Esophagus squamous epithelium (tissue), 5 donors: ENCODE measurements at regions not wholly inside any gene's neighbourhood (a gene's known extent, or its start where the extent isn't known, plus 50 kb on each side); places are given as distances from the start of the nearest gene placed in this dataset.

Experiments used
- DNase-seq: peaks from one replicate; lab custom pipeline; 2025; lab: John Stamatoyannopoulos, UW
- H3K27ac ChIP-seq, 4 donors: fragments of 200-600 bp; sonication (generic); one replicate each; pipeline ENCODE4 v1.5.1; 2016 to 2019; ENCODE audit warnings: mild to moderate bottlenecking in 1 of 4
- H3K27me3 ChIP-seq, 4 donors: fragments of 200-600 bp; sonication (generic); 1 replicate in 3 of 4; 2 replicates in 1 of 4; pipeline versions ENCODE4 v1.5.1 to v1.6.0; 2017 to 2021; ENCODE audit warnings: antibody characterized with exemption in 1 of 4
- H3K36me3 ChIP-seq, 3 donors: fragments of 200-600 bp; sonication (generic); one replicate each; pipeline ENCODE4 v1.5.1; 2016 to 2019
- H3K4me1 ChIP-seq, 3 donors: fragments of 200-600 bp; sonication (generic); one replicate each; pipeline ENCODE4 v1.5.1; 2017 to 2019
- H3K4me3 ChIP-seq, 4 donors: fragments of 200-600 bp; sonication (generic); 1 replicate in 3 of 4; 2 replicates in 1 of 4; pipeline ENCODE4 v1.5.1; 2016 to 2019; ENCODE audit warnings: mild to moderate bottlenecking in 2 of 4, moderate library complexity in 1 of 4
- H3K9me3 ChIP-seq, 3 donors: fragments of 200-600 bp; sonication (generic); one replicate each; pipeline ENCODE4 v1.5.1; 2016 to 2019
- CTCF ChIP-seq, 6 experiments: fragments of 450-650 bp in 4 of 6; fragments of 200-600 bp in 2 of 6; sonication (generic) in 2 of 6; IDR thresholded peaks; one replicate each; pipeline ENCODE4 v1.5.1; 2016 to 2019; ENCODE audit warnings: antibody characterized with exemption in 6 of 6, mild to moderate bottlenecking in 4 of 6, moderate library complexity in 4 of 6
- POLR2A ChIP-seq, 4 donors: fragments of 450-650 bp; IDR thresholded peaks; one replicate each; pipeline ENCODE4 v1.6.1; 2017; ENCODE audit warnings: antibody characterized with exemption in 4 of 4, mild to moderate bottlenecking in 4 of 4, moderate library complexity in 3 of 4
- WGBS, 2 donors: methylation state at CpG; one replicate each; pipeline ENCODE4 v1.1.5; 2018; 5-methylcytosine and 5-hydroxymethylcytosine counted together
- intact Hi-C: fragments of 100-400 bp; cut with DNase I; formaldehyde crosslinking; loops from one replicate; pipeline ENCODE4 v1.15.0; 2022
- donor health status: DM: yes; HTN: yes; CAD: no.

GRCh38 chr2:21818212-21818795 lies 694.5 kb downstream of the TDRD15 start:
- Histone ChIP-seq H3K27me3 (no peaks in the 10 kb centered on the region), H3K4me3 (no peak overlapping the region), H3K9me3 (no peaks in the 10 kb centered on the region), H3K27ac (no peak overlapping the region), H3K4me1 (no peaks in the 10 kb centered on the region), H3K36me3 (no peaks in the 10 kb centered on the region)
- no peak for TF ChIP-seq CTCF (IDR thresholded peaks at IDR 0.05)
- no peak for TF ChIP-seq POLR2A (IDR thresholded peaks at IDR 0.05)
- WGBS, 2 donors, result 51 to 63% methylated on average over 6 to 7 of the region's 7 CpGs
- no peak for DNase-seq
- intact Hi-C loops, result no loop called here

GRCh38 chr2:21819454-21819853 lies 695.7 kb downstream of the TDRD15 start:
- intact Hi-C loops, result no loop called here
- H3K4me3 ChIP-seq, result no peak overlapping the region
- no peaks in the 10 kb centered on the region for H3K36me3 ChIP-seq
- DNase-seq, result no peak
- H3K27me3 ChIP-seq, result no peaks in the 10 kb centered on the region
- 76 to 88% methylated on average over 1 to 2 of the region's 2 CpGs for WGBS, 2 donors
- no peak overlapping the region for H3K27ac ChIP-seq
- TF ChIP-seq POLR2A (IDR thresholded peaks at IDR 0.05) (no peak), CTCF (IDR thresholded peaks at IDR 0.05) (no peak)
- H3K4me1 ChIP-seq, result no peaks in the 10 kb centered on the region
- H3K9me3 ChIP-seq, result no peaks in the 10 kb centered on the region

GRCh38 chr2:21820271-21820670 lies 696.5 kb downstream of the TDRD15 start:
- WGBS, 2 donors, result 73 to 88% methylated on average over 1 of the region's 1 CpG
- H3K27me3 ChIP-seq, result no peaks in the 10 kb centered on the region
- H3K36me3 ChIP-seq, result no peaks in the 10 kb centered on the region
- TF ChIP-seq POLR2A (IDR thresholded peaks at IDR 0.05) (no peak), CTCF (IDR thresholded peaks at IDR 0.05) (no peak)
- H3K4me3 ChIP-seq, result no peak overlapping the region
- no peaks in the 10 kb centered on the region for H3K9me3 ChIP-seq
- intact Hi-C loops, result no loop called here
- H3K4me1 ChIP-seq, result no peaks in the 10 kb centered on the region
- no peak for DNase-seq
- no peak overlapping the region for H3K27ac ChIP-seq

- no peaks in the 10 kb centered on the region for H3K9me3 ChIP-seq
- 31 to 34% methylated on average over 6 of the region's 6 CpGs for WGBS, 2 donors
- no peaks in the 10 kb centered on the region for H3K36me3 ChIP-seq
- no peaks in the 10 kb centered on the region for H3K27me3 ChIP-seq
- H3K27ac ChIP-seq, result no peak overlapping the region
- H3K4me3 ChIP-seq, result no peak overlapping the region
- no peaks in the 10 kb centered on the region for H3K4me1 ChIP-seq
- no peak for DNase-seq
- TF ChIP-seq CTCF (IDR thresholded peaks at IDR 0.05) (no peak), POLR2A (IDR thresholded peaks at IDR 0.05) (no peak)
- intact Hi-C loops, result no loop called here
Measured at GRCh38 chr2:21821672-21822227, 698.0 kb downstream of the TDRD15 start.

GRCh38 chr2:21822505-21822904 lies 698.7 kb downstream of the TDRD15 start:
- WGBS, 2 donors, result 44 to 48% methylated on average over 2 of the region's 2 CpGs
- DNase-seq, result no peak
- H3K4me1 ChIP-seq, result no peaks in the 10 kb centered on the region
- no peaks in the 10 kb centered on the region for H3K9me3 ChIP-seq
- no peak overlapping the region for H3K27ac ChIP-seq
- no peaks in the 10 kb centered on the region for H3K27me3 ChIP-seq
- no peak overlapping the region for H3K4me3 ChIP-seq
- intact Hi-C loops, result no loop called here
- TF ChIP-seq CTCF (IDR thresholded peaks at IDR 0.05), result no peak
- no peak for TF ChIP-seq POLR2A (IDR thresholded peaks at IDR 0.05)
- no peaks in the 10 kb centered on the region for H3K36me3 ChIP-seq
